Astrocyte (in vitro differentiated cells and primary cell): ENCODE measurements at regions not wholly inside any gene's neighbourhood (a gene's known extent, or its start where the extent isn't known, plus 50 kb on each side); places are given as distances from the start of the nearest gene placed in this dataset.

Experiments
- EZH2 ChIP-seq: IDR thresholded peaks from 2 replicates; pipeline ENCODE4 v1.6.1; 2012; ENCODE audit warnings: mild to moderate bottlenecking, low read length, inconsistent platforms; ENCODE audit not compliant: insufficient read depth
- TF ChIP-seq, protein P1 (sequence below): IDR thresholded peaks from 2 replicates; pipeline ENCODE4 v1.5.1; 2011; ENCODE audit warnings: low read depth, mild to moderate bottlenecking, inconsistent platforms, low read length, moderate library complexity; ENCODE audit not compliant: insufficient read depth

DNA sequence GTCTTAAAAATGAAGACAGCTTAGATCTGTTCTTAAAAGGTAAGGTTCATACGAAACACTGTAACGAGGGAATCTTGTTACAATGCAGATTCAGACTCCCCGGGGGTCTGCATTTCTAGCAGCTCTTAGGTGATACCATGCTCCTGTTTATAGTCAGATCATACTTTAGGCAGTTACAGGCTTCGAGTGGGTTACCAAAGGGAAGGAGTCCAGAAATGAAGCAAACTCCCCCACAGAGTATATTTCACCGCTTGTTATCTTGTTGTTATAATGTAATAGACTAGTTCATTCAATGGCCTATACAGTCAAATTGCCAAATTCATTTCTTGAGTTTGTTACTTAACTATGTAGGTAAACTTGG is 601.1 kb downstream of the USP25 start:
- TF ChIP-seq EZH2 = no peak
- TF ChIP-seq, protein P1, sequence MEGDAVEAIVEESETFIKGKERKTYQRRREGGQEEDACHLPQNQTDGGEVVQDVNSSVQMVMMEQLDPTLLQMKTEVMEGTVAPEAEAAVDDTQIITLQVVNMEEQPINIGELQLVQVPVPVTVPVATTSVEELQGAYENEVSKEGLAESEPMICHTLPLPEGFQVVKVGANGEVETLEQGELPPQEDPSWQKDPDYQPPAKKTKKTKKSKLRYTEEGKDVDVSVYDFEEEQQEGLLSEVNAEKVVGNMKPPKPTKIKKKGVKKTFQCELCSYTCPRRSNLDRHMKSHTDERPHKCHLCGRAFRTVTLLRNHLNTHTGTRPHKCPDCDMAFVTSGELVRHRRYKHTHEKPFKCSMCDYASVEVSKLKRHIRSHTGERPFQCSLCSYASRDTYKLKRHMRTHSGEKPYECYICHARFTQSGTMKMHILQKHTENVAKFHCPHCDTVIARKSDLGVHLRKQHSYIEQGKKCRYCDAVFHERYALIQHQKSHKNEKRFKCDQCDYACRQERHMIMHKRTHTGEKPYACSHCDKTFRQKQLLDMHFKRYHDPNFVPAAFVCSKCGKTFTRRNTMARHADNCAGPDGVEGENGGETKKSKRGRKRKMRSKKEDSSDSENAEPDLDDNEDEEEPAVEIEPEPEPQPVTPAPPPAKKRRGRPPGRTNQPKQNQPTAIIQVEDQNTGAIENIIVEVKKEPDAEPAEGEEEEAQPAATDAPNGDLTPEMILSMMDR = no peak
